Stimulated activated naive B cell treated with anti-CD40 and anti-IgM and Interleukin-4, amounts not matched to agents 10 μg/mL and 1 μg/mL and 100 μg/mL, for 72 hours (primary cell): ENCODE measurements at regions not wholly inside any gene's neighbourhood (a gene's known extent, or its start where the extent isn't known, plus 50 kb on each side); places are given as distances from the start of the nearest gene placed in this dataset.

ENCODE experiments used
- ATAC-seq, 2 donors: fragments of 150-1000 bp; cut with Tn5 transposase; replicated peaks; 2 replicates each; pipeline ENCODE4 v1.10.0; 2021; ENCODE audit warnings: moderate library complexity in 1 of 2
- DNase-seq: peaks from one replicate; pipeline ENCODE4 v3.0.0; 2021
- H3K27ac Mint-ChIP-seq: one replicate; pipeline ENCODE4 v1.8.0; 2022; ENCODE audit warnings: mild to moderate bottlenecking, mixed read lengths
- H3K27me3 Mint-ChIP-seq, 2 donors: one replicate each; pipeline ENCODE4 v1.8.0; 2022; ENCODE audit warnings: mixed read lengths in 2 of 2
- H3K36me3 Mint-ChIP-seq, 2 donors: one replicate each; pipeline ENCODE4 v1.8.0; 2022; ENCODE audit warnings: mixed read lengths in 2 of 2, mild to moderate bottlenecking in 1 of 2
- H3K4me1 Mint-ChIP-seq, 2 donors: one replicate each; pipeline ENCODE4 v1.8.0; 2022; ENCODE audit warnings: mixed read lengths in 2 of 2, mild to moderate bottlenecking in 1 of 2
- H3K4me3 Mint-ChIP-seq, 2 donors: one replicate each; pipeline ENCODE4 v1.8.0; 2022; ENCODE audit warnings: mild to moderate bottlenecking in 2 of 2, mixed read lengths in 2 of 2, moderate library complexity in 1 of 2
- H3K9me3 Mint-ChIP-seq, 2 donors: one replicate each; pipeline ENCODE4 v1.8.0; 2022; ENCODE audit warnings: mixed read lengths in 2 of 2, mild to moderate bottlenecking in 1 of 2

GRCh38 chr2:217691920-217692666 lies 310.7 kb downstream of the TNS1 start:
- Mint-ChIP-seq H3K27me3 (peaks cover 13 to 16% of the 10 kb centered on the region in 2 donors), H3K36me3 (no peaks in the 10 kb centered on the region), H3K9me3 (no peaks in the 10 kb centered on the region), H3K4me3 (no peak overlapping the region), H3K27ac (no peak overlapping the region), H3K4me1 (no peaks in the 10 kb centered on the region)
- DNase-seq (no peak), ATAC-seq (no peak)

GRCh38 chr2:217691516-217691915 lies 311.3 kb downstream of the TNS1 start:
- Mint-ChIP-seq H3K27me3 (peaks cover 13 to 16% of the 10 kb centered on the region in 2 donors), H3K4me1 (no peaks in the 10 kb centered on the region), H3K36me3 (no peaks in the 10 kb centered on the region), H3K27ac (no peak overlapping the region), H3K9me3 (no peaks in the 10 kb centered on the region), H3K4me3 (no peak overlapping the region)
- no peak for DNase-seq
- ATAC-seq = no peak

DNA sequence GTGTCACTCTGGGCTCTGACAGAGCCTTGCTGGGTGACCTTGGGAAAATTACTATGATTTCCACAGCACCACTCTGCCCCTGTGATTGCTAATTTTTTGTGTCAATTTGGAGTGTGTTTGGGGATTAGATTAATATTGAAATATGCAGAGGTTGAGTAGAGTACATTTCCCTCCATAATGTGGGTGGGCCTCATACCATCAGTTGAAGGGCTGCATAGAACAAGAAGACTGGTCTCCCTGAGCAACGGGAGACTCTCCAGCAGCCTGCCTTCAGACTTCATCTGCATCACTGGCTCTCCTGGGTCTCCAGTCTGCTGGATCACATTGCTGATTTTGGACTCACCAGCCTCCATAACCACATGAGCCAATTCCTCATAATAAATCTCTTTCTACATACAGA lies 313.7 kb downstream of the TNS1 start:
- Mint-ChIP-seq H3K36me3 (no peaks in the 10 kb centered on the region), H3K9me3 (no peaks in the 10 kb centered on the region), H3K27ac (no peak overlapping the region), H3K4me3 (no peak overlapping the region), H3K27me3 (peaks cover 13 to 20% of the 10 kb centered on the region in 2 donors), H3K4me1 (no peaks in the 10 kb centered on the region)
- DNase-seq (no peak), ATAC-seq (no peak)

DNA sequence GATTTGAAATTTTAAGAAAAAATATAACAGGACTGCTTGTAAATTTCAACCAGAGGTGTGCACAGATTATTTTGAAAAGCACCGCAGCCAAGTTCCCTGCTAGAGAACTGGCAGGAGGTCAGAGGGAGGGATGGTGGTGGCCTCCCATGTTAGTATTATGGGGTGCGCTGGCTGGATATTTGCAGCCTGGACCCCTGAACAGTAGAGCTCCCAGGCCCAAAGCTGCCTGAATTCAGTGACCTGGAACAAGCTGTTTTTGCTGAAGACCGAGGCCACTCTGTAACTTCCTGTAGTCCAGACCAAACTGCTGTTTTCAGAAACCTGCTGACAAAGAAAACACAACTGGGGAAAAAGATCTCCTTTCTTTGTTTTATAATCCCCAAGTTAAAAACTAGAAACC lies 314.3 kb downstream of the TNS1 start:
- H3K27me3 Mint-ChIP-seq = peaks cover 13 to 20% of the 10 kb centered on the region in 2 donors
- H3K4me3 Mint-ChIP-seq = no peak overlapping the region
- H3K4me1 Mint-ChIP-seq = no peaks in the 10 kb centered on the region
- ATAC-seq (no peak), DNase-seq (no peak)
- no peak overlapping the region for H3K27ac Mint-ChIP-seq
- no peaks in the 10 kb centered on the region for H3K36me3 Mint-ChIP-seq
- H3K9me3 Mint-ChIP-seq = no peaks in the 10 kb centered on the region

DNA sequence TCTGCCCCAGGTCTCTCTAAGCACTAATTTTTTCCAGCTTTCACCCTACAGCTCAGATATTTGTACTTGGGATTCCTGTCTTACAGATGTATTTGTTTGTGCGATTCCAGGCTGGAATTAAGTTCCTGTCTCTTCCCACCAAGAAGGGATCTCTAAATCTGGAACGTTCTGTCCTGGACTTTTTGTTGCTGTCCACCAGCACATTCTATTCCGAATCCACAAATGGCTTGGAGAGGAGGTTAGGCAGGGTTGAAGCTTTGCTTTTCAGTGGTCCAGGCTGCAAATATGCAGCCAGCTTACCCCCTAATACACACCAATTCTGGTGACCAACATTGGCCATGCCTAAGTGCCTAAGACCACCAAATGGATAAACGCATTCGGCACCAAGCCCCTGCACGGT lies 315.0 kb downstream of the TNS1 start:
- Mint-ChIP-seq H3K27ac (no peak overlapping the region), H3K4me3 (no peak overlapping the region), H3K4me1 (no peaks in the 10 kb centered on the region), H3K36me3 (no peaks in the 10 kb centered on the region), H3K9me3 (no peaks in the 10 kb centered on the region), H3K27me3 (peaks cover 13 to 20% of the 10 kb centered on the region in 2 donors)
- DNase-seq (no peak), ATAC-seq (no peak)

DNA sequence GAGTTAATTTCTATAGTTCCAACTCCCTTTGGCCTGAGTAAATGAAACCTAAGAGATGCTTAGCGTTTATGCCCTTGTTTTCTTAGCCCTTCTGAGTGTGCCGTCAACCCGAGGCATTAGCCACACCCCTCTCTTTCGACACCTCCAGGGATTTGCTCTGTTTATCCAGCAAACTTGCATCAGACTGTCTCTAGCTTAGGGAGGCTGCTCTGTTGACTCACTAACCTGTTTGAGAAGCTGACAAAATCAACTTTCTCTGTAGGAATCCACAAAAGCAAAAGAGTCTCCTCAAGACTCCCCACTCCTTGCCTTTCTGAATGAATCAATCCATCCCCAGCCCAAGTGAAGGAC lies 317.6 kb downstream of the TNS1 start:
- Mint-ChIP-seq H3K9me3 (peaks cover 0 to 2% of the 10 kb centered on the region in 2 donors), H3K4me3 (no peak overlapping the region), H3K27ac (no peak overlapping the region), H3K27me3 (peaks cover 9 to 16% of the 10 kb centered on the region in 2 donors), H3K4me1 (no peaks in the 10 kb centered on the region), H3K36me3 (peaks cover 2 to 7% of the 10 kb centered on the region in 2 donors)
- DNase-seq (no peak), ATAC-seq (no peak)

- H3K4me1 Mint-ChIP-seq = no peaks in the 10 kb centered on the region
- H3K9me3 Mint-ChIP-seq = peaks cover 0 to 2% of the 10 kb centered on the region in 2 donors
- H3K27me3 Mint-ChIP-seq = peaks cover 6 to 15% of the 10 kb centered on the region in 2 donors
Observed at GRCh38 chr2:217684431-217685254, 318.2 kb downstream of the TNS1 start.

GRCh38 chr2:217683106-217683870 lies 319.5 kb downstream of the TNS1 start:
- H3K4me3 Mint-ChIP-seq = no peak overlapping the region
- peaks cover 0 to 2% of the 10 kb centered on the region in 2 donors for H3K9me3 Mint-ChIP-seq
- H3K36me3 Mint-ChIP-seq = peaks cover 2 to 7% of the 10 kb centered on the region in 2 donors
- no peak overlapping the region for H3K27ac Mint-ChIP-seq
- DNase-seq (no peak), ATAC-seq (no peak)
- peaks cover 6 to 15% of the 10 kb centered on the region in 2 donors for H3K27me3 Mint-ChIP-seq
- H3K4me1 Mint-ChIP-seq = no peaks in the 10 kb centered on the region

More at GRCh38 chr2:217684431-217685254, 318.2 kb downstream of the TNS1 start:
- Mint-ChIP-seq H3K27ac (no peak overlapping the region), H3K4me3 (no peak overlapping the region), H3K36me3 (peaks cover 2 to 7% of the 10 kb centered on the region in 2 donors)
- ATAC-seq (no peak), DNase-seq (no peak)

- peaks cover 2 to 7% of the 10 kb centered on the region in 2 donors for H3K36me3 Mint-ChIP-seq
- H3K4me3 Mint-ChIP-seq = no peak overlapping the region
- DNase-seq (no peak), ATAC-seq (no peak)
- H3K4me1 Mint-ChIP-seq = no peaks in the 10 kb centered on the region
- H3K27ac Mint-ChIP-seq = no peak overlapping the region
- H3K9me3 Mint-ChIP-seq = peaks cover 0 to 4% of the 10 kb centered on the region in 2 donors
- H3K27me3 Mint-ChIP-seq = peaks cover 8 to 10% of the 10 kb centered on the region in 2 donors
Observed at GRCh38 chr2:217681791-217682190, 321.0 kb downstream of the TNS1 start.

GRCh38 chr2:217680381-217680780 lies 322.4 kb downstream of the TNS1 start:
- peaks cover 2 to 7% of the 10 kb centered on the region in 2 donors for H3K36me3 Mint-ChIP-seq
- H3K4me3 Mint-ChIP-seq = no peak overlapping the region
- no peak overlapping the region for H3K27ac Mint-ChIP-seq
- H3K9me3 Mint-ChIP-seq = peaks cover 0 to 4% of the 10 kb centered on the region in 2 donors
- peaks cover 8 to 10% of the 10 kb centered on the region in 2 donors for H3K27me3 Mint-ChIP-seq
- no peaks in the 10 kb centered on the region for H3K4me1 Mint-ChIP-seq
- DNase-seq = no peak
- ATAC-seq = no peak

DNA sequence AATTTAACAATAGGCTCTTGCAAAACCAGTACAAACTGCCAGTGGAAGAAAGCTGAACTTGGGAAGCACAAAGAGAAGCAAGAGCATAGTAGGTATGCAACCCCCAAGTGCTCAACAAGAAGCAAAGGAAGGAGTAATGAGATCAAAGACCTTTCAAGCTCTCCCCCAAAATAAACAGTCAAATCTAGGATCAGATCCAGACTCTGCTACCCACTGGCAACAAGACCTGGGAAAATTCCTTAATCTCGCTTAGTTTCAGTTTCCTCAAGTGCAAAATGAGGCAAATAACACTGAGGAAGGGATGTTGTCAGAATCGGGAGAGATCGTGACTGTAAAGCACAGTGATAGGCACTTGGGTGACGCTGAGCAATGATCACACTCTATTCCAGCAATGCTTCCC lies 329.2 kb downstream of the TNS1 start:
- Mint-ChIP-seq H3K27ac (no peak overlapping the region), H3K4me3 (no peak overlapping the region), H3K9me3 (peaks cover 0 to 6% of the 10 kb centered on the region in 2 donors), H3K27me3 (peaks cover 4 to 22% of the 10 kb centered on the region in 2 donors), H3K36me3 (no peaks in the 10 kb centered on the region), H3K4me1 (no peaks in the 10 kb centered on the region)
- no peak for ATAC-seq
- DNase-seq = no peak

DNA sequence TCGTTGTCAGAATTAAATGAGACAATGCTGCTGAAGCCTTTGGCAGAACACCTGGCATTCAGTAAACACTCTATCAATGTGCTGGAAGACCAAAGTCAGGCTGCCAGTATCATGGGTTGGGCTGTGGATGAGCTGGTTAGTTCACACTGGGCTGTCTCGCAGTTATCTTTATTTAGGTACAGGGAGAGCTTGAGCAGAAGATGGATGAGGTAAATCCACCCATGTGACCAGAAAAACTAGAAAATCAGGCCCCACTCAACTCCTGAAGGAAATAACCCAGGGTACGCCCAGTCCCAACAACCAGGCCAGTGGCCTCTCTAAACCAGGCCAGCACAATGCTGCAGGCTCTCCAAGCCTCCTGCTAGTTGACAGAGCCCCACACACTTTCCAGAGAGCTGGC lies 330.3 kb downstream of the TNS1 start:
- ATAC-seq = no peak
- no peaks in the 10 kb centered on the region for H3K4me1 Mint-ChIP-seq
- no peak for DNase-seq
- H3K36me3 Mint-ChIP-seq = no peaks in the 10 kb centered on the region
- peaks cover 0 to 6% of the 10 kb centered on the region in 2 donors for H3K9me3 Mint-ChIP-seq
- H3K27ac Mint-ChIP-seq = no peak overlapping the region
- H3K27me3 Mint-ChIP-seq = peaks cover 11 to 25% of the 10 kb centered on the region in 2 donors
- no peak overlapping the region for H3K4me3 Mint-ChIP-seq

GRCh38 chr2:217671871-217672270 lies 330.9 kb downstream of the TNS1 start:
- peaks cover 11 to 26% of the 10 kb centered on the region in 2 donors for H3K27me3 Mint-ChIP-seq
- no peak for ATAC-seq

GRCh38 chr2:217671075-217671474 lies 331.7 kb downstream of the TNS1 start:
- DNase-seq = no peak
- H3K4me3 Mint-ChIP-seq = no peak overlapping the region
- no peak for ATAC-seq
- H3K27me3 Mint-ChIP-seq = peaks cover 13 to 30% of the 10 kb centered on the region in 2 donors
- no peaks in the 10 kb centered on the region for H3K4me1 Mint-ChIP-seq
- peaks cover 0 to 3% of the 10 kb centered on the region in 2 donors for H3K9me3 Mint-ChIP-seq
- H3K27ac Mint-ChIP-seq = no peak overlapping the region
- no peaks in the 10 kb centered on the region for H3K36me3 Mint-ChIP-seq

More at GRCh38 chr2:217671871-217672270, 330.9 kb downstream of the TNS1 start:
- H3K4me1 Mint-ChIP-seq = no peaks in the 10 kb centered on the region
- no peak overlapping the region for H3K27ac Mint-ChIP-seq
- no peak for DNase-seq
- peaks cover 0 to 3% of the 10 kb centered on the region in 2 donors for H3K9me3 Mint-ChIP-seq
- H3K36me3 Mint-ChIP-seq = no peaks in the 10 kb centered on the region
- no peak overlapping the region for H3K4me3 Mint-ChIP-seq
